H1 (cell line): ENCODE measurements at regions not wholly inside any gene's neighbourhood (a gene's known extent, or its start where the extent isn't known, plus 50 kb on each side); places are given as distances from the start of the nearest gene placed in this dataset.

ENCODE experiments used
- CTCF ChIA-PET: fragments of 300-600 bp; sonication (Branson Sonifier 250); formaldehyde crosslinking; loops from one replicate; lab custom pipeline; 2021; ENCODE audit not compliant: partially characterized antibody; lab: Charles Lee
- POLR2A ChIA-PET: fragments of 300-600 bp; sonication (Branson Sonifier 250); formaldehyde crosslinking; loops from one replicate; lab custom pipeline; 2021; ENCODE audit warnings: inconsistent platforms; ENCODE audit not compliant: partially characterized antibody; lab: Charles Lee
- DNase-seq, 2 experiments: peaks; one replicate each; pipeline versions ENCODE4 v3.0.0 to v3.0.0-alpha.2; 2010 to 2022; ENCODE audit warnings: low spot score in 2 of 2, low read depth in 1 of 2, mixed read lengths in 1 of 2
- FAIRE-seq: peaks from 2 replicates; lab custom pipeline; 2011; peaks lifted over from hg19 to GRCh38; lab: Jason Lieb, UNC
- H2AFZ ChIP-seq: 2 replicates; pipeline ENCODE4 v1.8.1; 2012; ENCODE audit warnings: low read length, inconsistent platforms
- H2AK5ac ChIP-seq: 2 replicates; pipeline ENCODE4 v1.6.1; 2013; ENCODE audit warnings: low read depth, low read length
- H2BK120ac ChIP-seq: replicated peaks from 2 replicates; pipeline ENCODE3; 2013; ENCODE audit warnings: low read depth, low read length, inconsistent platforms
- H2BK12ac ChIP-seq: 2 replicates; pipeline ENCODE4 v1.6.1; 2013; ENCODE audit warnings: low read depth, low read length
- H2BK15ac ChIP-seq: 2 replicates; pipeline ENCODE4 v1.6.1; 2013; ENCODE audit warnings: low read length
- H2BK20ac ChIP-seq: 2 replicates; pipeline ENCODE4 v1.6.1; 2013; ENCODE audit warnings: low read length
- H2BK5ac ChIP-seq: 2 replicates; pipeline ENCODE4 v1.6.1; 2013; ENCODE audit warnings: low read depth, low read length
- H3K14ac ChIP-seq: 2 replicates; pipeline ENCODE4 v1.6.1; 2013; ENCODE audit warnings: inconsistent platforms; ENCODE audit not compliant: insufficient read length
- H3K18ac ChIP-seq: 2 replicates; pipeline ENCODE4 v1.6.1; 2013; ENCODE audit warnings: low read length; ENCODE audit errors: extremely low read depth
- H3K23ac ChIP-seq: 2 replicates; pipeline ENCODE4 v1.6.1; 2013; ENCODE audit warnings: inconsistent platforms; ENCODE audit not compliant: insufficient read length
- H3K23me2 ChIP-seq: 2 replicates; pipeline ENCODE4 v1.6.1; 2013; ENCODE audit warnings: low read depth, low read length
- H3K27ac ChIP-seq: 2 replicates; pipeline ENCODE4 v1.6.1; 2011; ENCODE audit warnings: low read depth, low read length, inconsistent platforms
- H3K27me3 ChIP-seq, 4 experiments: replicated peaks in 1 of 4; 1 replicate in 1 of 4; 2 replicates in 3 of 4; pipeline versions ENCODE4 v1.6.1 to v1.8.1; 2011 to 2013; ENCODE audit warnings: low read length in 3 of 4, mild to moderate bottlenecking in 3 of 4, inconsistent platforms in 2 of 4, mixed read lengths in 2 of 4, moderate library complexity in 1 of 4; ENCODE audit not compliant: control insufficient read depth in 3 of 4, insufficient read depth in 3 of 4; ENCODE audit errors: extremely low read depth in 1 of 4
- H3K36me3 ChIP-seq, 4 experiments: 2 replicates each; pipeline versions ENCODE4 v1.6.1 to v1.8.1; 2011 to 2013; ENCODE audit warnings: mild to moderate bottlenecking in 4 of 4, low read length in 3 of 4, moderate library complexity in 2 of 4, control low read depth in 1 of 4, inconsistent platforms in 1 of 4; ENCODE audit not compliant: insufficient read depth in 4 of 4, control insufficient read depth in 2 of 4
- H3K4ac ChIP-seq: replicated peaks from 2 replicates; pipeline ENCODE3; 2013; ENCODE audit warnings: low read length, low read depth, mixed read lengths, inconsistent platforms; ENCODE audit not compliant: insufficient read length
- H3K4me1 ChIP-seq, 4 experiments: replicated peaks in 1 of 4; 1 replicate in 1 of 4; 2 replicates in 3 of 4; pipeline versions ENCODE4 v1.6.1 to v1.8.1; 2011 to 2013; ENCODE audit warnings: low read length in 3 of 4, inconsistent platforms in 2 of 4, mixed read lengths in 1 of 4; ENCODE audit not compliant: insufficient read depth in 4 of 4, control insufficient read depth in 3 of 4
- H3K4me2 ChIP-seq, 2 experiments: 2 replicates each; pipeline versions ENCODE4 v1.6.1 to v1.8.1; 2011 to 2013; ENCODE audit warnings: low read depth in 2 of 2, low read length in 2 of 2, control low read depth in 1 of 2, inconsistent platforms in 1 of 2, mild to moderate bottlenecking in 1 of 2; ENCODE audit not compliant: insufficient read depth in 1 of 2
- H3K4me3 ChIP-seq, 4 experiments: fragments of 200-600, 300-600 bp in 1 of 4; sonication (generic), shearing (Covaris generic), sonication (Bioruptor Twin) in 1 of 4; 2 replicates each; pipeline versions ENCODE4 v1.5.1 to v1.8.1; 2011 to 2016; ENCODE audit warnings: low read length in 4 of 4, low read depth in 3 of 4, control low read depth in 2 of 4, inconsistent platforms in 2 of 4, mild to moderate bottlenecking in 2 of 4, mixed read lengths in 1 of 4, moderate library complexity in 1 of 4; ENCODE audit not compliant: insufficient read depth in 2 of 4; ENCODE audit errors: extremely low read depth in 1 of 4
- H3K56ac ChIP-seq: replicated peaks from 2 replicates; pipeline ENCODE3; 2013; ENCODE audit warnings: low read depth, mild to moderate bottlenecking, mixed read lengths, low read length, inconsistent platforms; ENCODE audit not compliant: insufficient read length
- H3K79me1 ChIP-seq: 2 replicates; pipeline ENCODE4 v1.6.1; 2013; ENCODE audit warnings: low read depth, low read length, control low read depth
- H3K79me2 ChIP-seq, 2 experiments: 2 replicates each; pipeline versions ENCODE4 v1.6.1 to v1.8.1; 2012 to 2013; ENCODE audit warnings: low read length in 2 of 2, mild to moderate bottlenecking in 2 of 2, inconsistent platforms in 1 of 2; ENCODE audit not compliant: insufficient read depth in 2 of 2, control insufficient read depth in 1 of 2
- H3K9ac ChIP-seq, 4 experiments: replicated peaks in 1 of 4; 1 replicate in 1 of 4; 2 replicates in 3 of 4; pipeline versions ENCODE4 v1.6.1 to v1.8.1; 2011 to 2013; ENCODE audit warnings: low read depth in 3 of 4, low read length in 3 of 4, control low read depth in 2 of 4, mild to moderate bottlenecking in 2 of 4, moderate library complexity in 2 of 4, inconsistent platforms in 1 of 4; ENCODE audit errors: extremely low read depth in 1 of 4
- H3K9me3 ChIP-seq, 2 experiments: 2 replicates each; pipeline versions ENCODE4 v1.6.1 to v1.8.1; 2012 to 2013; ENCODE audit warnings: mild to moderate bottlenecking in 2 of 2, moderate library complexity in 2 of 2, control low read depth in 1 of 2, inconsistent platforms in 1 of 2, low read depth in 1 of 2, low read length in 1 of 2, mixed read lengths in 1 of 2; ENCODE audit not compliant: insufficient read depth in 2 of 2
- H4K20me1 ChIP-seq, 2 experiments: replicated peaks in 1 of 2; 2 replicates each; pipeline versions ENCODE3 to v1.8.1; 2011 to 2013; ENCODE audit warnings: inconsistent platforms in 2 of 2, low read length in 2 of 2, mild to moderate bottlenecking in 1 of 2; ENCODE audit not compliant: insufficient read depth in 2 of 2, control insufficient read depth in 1 of 2
- H4K5ac ChIP-seq: 2 replicates; pipeline ENCODE4 v1.6.1; 2013; ENCODE audit warnings: low read length, low read depth, mixed read lengths, inconsistent platforms; ENCODE audit not compliant: insufficient read length
- H4K8ac ChIP-seq: 2 replicates; pipeline ENCODE4 v1.8.0; 2013; ENCODE audit warnings: mild to moderate bottlenecking, moderate library complexity, low read length, inconsistent platforms; ENCODE audit not compliant: insufficient read depth; ENCODE audit errors: extremely low read depth
- H4K91ac ChIP-seq: replicated peaks from 2 replicates; pipeline ENCODE3; 2013; ENCODE audit warnings: low read length, mixed read lengths, inconsistent platforms; ENCODE audit not compliant: insufficient read length
- ASH2L ChIP-seq: fragments of 200-600, 300-600 bp; sonication (generic); IDR thresholded peaks from one replicate; pipeline ENCODE4 v1.7.1; 2017; ENCODE audit warnings: low read length
- ATF3 ChIP-seq: IDR thresholded peaks from 2 replicates; pipeline ENCODE4 v1.6.1; 2011; ENCODE audit warnings: low read depth, mild to moderate bottlenecking, low read length; ENCODE audit not compliant: insufficient read depth
- FOSL1 ChIP-seq: IDR thresholded peaks from 2 replicates; pipeline ENCODE4 v1.6.1; 2011; ENCODE audit warnings: mild to moderate bottlenecking, low read depth, low read length, moderate library complexity; ENCODE audit not compliant: insufficient read depth
- GABPA ChIP-seq: IDR thresholded peaks from 2 replicates; pipeline ENCODE4 v1.6.1; 2011; ENCODE audit warnings: mild to moderate bottlenecking, low read length, moderate library complexity, borderline replicate concordance; ENCODE audit not compliant: insufficient read depth
- JUND ChIP-seq: IDR thresholded peaks from 2 replicates; pipeline ENCODE4 v1.6.1; 2011; ENCODE audit warnings: mild to moderate bottlenecking, improper control_type of control experiment, low read length
- MAFK ChIP-seq: IDR thresholded peaks from 2 replicates; pipeline ENCODE4 v1.6.1; 2012; ENCODE audit warnings: low read depth, mild to moderate bottlenecking, improper control_type of control experiment, low read length
- SIRT6 ChIP-seq: IDR thresholded peaks from one replicate; pipeline ENCODE4 v1.7.1; 2012; ENCODE audit warnings: low read length, inconsistent platforms
- SIX5 ChIP-seq: IDR thresholded peaks from 2 replicates; pipeline ENCODE4 v1.6.1; 2011; ENCODE audit warnings: mild to moderate bottlenecking, low read depth, low read length
- SP1 ChIP-seq: IDR thresholded peaks from 2 replicates; pipeline ENCODE4 v1.6.1; 2011; ENCODE audit warnings: low read depth, low read length
- TCF12 ChIP-seq: IDR thresholded peaks from 2 replicates; pipeline ENCODE4 v1.6.1; 2011; ENCODE audit warnings: low read depth, mild to moderate bottlenecking, low read length
- USF2 ChIP-seq: IDR thresholded peaks from 2 replicates; pipeline ENCODE4 v1.6.1; 2011; ENCODE audit warnings: low read length, improper control_type of control experiment
- YY1 ChIP-seq: IDR thresholded peaks from 2 replicates; pipeline ENCODE4 v1.6.1; 2011; ENCODE audit warnings: low read depth, mild to moderate bottlenecking, low read length
- ZNF274 ChIP-seq: IDR thresholded peaks from 2 replicates; pipeline ENCODE4 v1.7.0; 2012; ENCODE audit warnings: low read length, borderline replicate concordance; ENCODE audit errors: extremely low read depth
- WGBS, 2 experiments: shearing (Covaris generic) in 1 of 2; methylation state at CpG; one replicate each; pipeline versions ENCODE4 v1.1.6 to v1.1.7; 2013 to 2015; ENCODE audit warnings: low lambda C conversion rate in 2 of 2, mixed read lengths in 2 of 2, inconsistent platforms in 1 of 2, low coverage in 1 of 2, missing lambda C conversion rate in 1 of 2; ENCODE audit not compliant: insufficient replicate concordance in 2 of 2, insufficient coverage in 1 of 2, insufficient read length in 1 of 2; ENCODE audit errors: extremely low coverage in 1 of 2, missing lambda C conversion rate in 1 of 2; 5-methylcytosine and 5-hydroxymethylcytosine counted together

DNA sequence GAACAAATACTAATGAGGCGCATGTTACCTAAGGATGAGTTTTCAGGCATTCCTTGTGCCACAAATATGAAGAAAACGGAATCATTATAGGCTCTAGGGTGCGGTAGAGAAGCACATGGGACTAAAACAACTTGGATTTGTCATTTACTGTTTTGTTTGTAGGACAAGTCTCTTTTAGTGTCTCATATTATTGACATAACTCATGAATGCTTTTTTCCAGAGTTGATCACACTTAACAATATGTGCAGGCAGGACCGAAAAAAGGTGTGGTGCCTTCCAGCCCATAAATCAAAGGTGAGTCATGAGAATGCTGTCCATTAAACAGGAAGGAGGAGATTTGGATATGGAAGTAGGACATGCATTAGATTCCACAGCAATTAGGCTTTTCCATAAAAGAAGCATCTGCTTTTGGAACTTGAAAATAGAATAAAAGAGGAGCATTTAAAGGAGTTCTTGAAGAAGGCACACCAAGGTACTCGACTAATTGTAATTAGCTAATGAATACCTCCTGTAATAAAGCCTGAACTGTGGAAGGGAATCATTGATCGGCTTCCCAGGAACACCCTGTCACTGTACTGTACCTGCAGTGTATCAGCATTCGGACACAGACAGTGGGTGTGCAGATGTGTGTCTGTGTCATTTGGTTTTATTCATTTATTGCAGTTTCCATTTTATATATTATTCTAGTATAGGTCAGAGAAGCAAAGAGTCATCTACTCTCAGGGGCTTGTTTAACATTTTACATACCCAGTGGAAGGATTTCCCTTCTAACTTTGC lies 119.7 kb upstream of the KLF14 start:
- H2AFZ ChIP-seq, result no peak overlapping the region
- DNase-seq, result no peak
- no peak overlapping the region for H2BK20ac ChIP-seq
- no peak overlapping the region for H4K91ac ChIP-seq
- H3K4me3 ChIP-seq, result no peak overlapping the region
- H3K56ac ChIP-seq, result no peak overlapping the region
- H3K9me3 ChIP-seq, result peaks cover 0 to 10% of the 10 kb centered on the region in 2 experiments; a peak in 1 of 4 replicates
- POLR2A ChIA-PET, result no interaction called here
- no peaks in the 10 kb centered on the region for H3K4me1 ChIP-seq
- H2BK5ac ChIP-seq, result no peak overlapping the region
- no peak overlapping the region for H3K18ac ChIP-seq
- H2BK12ac ChIP-seq, result no peak overlapping the region
- H3K79me1 ChIP-seq, result no peaks in the 10 kb centered on the region
- no peak overlapping the region for H2AK5ac ChIP-seq
- no peak overlapping the region for H3K27ac ChIP-seq
- no peak overlapping the region for H3K9ac ChIP-seq
- no peaks in the 10 kb centered on the region for H3K79me2 ChIP-seq
- no peak overlapping the region for H3K4me2 ChIP-seq
- no peaks in the 10 kb centered on the region for H4K20me1 ChIP-seq
- H4K5ac ChIP-seq, result no peak overlapping the region
- no peaks in the 10 kb centered on the region for H3K23me2 ChIP-seq
- FAIRE-seq, result no peak
- H3K23ac ChIP-seq, result no peak overlapping the region
- H3K4ac ChIP-seq, result no peak overlapping the region
- no peak overlapping the region for H4K8ac ChIP-seq
- H3K27me3 ChIP-seq, result no peaks in the 10 kb centered on the region
- no peak overlapping the region for H2BK15ac ChIP-seq
- no peaks in the 10 kb centered on the region for H3K36me3 ChIP-seq
- WGBS, 2 experiments, result 90% methylated on average over 7 of the region's 7 CpGs; no CpG with 5 or more reads in 1 of the 2 experiments
- no peak overlapping the region for H2BK120ac ChIP-seq
- CTCF ChIA-PET, result interaction anchor here (0.7 to 2.2 kb wide), 2 partner anchors 43 to 455 kb away, joined by 7 to 8 read pairs; no protein-coding TSS in a partner anchor
- no peak overlapping the region for H3K14ac ChIP-seq
- TF ChIP-seq SIX5 (no peak), ASH2L (no peak), MAFK (no peak), TCF12 (no peak), SP1 (no peak), FOSL1 (no peak), JUND (no peak), GABPA (no peak), ZNF274 (no peak), YY1 (no peak), ATF3 (no peak), SIRT6 (no peak), USF2 (no peak)
